Endothelial cell of umbilical vein (primary cell): ENCODE measurements at regions not wholly inside any gene's neighbourhood (a gene's known extent, or its start where the extent isn't known, plus 50 kb on each side); places are given as distances from the start of the nearest gene placed in this dataset.

Experiments used
- BruUV-seq: library from RNA; stranded (reverse); fragments of 400-500 nt; replicated peaks from 2 replicates; lab custom pipeline; 2021; lab: Mats Ljungman, UMichigan
- CTCF ChIA-PET: fragments of 300-600, 350-600 bp; sonication (Branson Sonifier 250); formaldehyde crosslinking; loops from one replicate; lab custom pipeline; 2021; ENCODE audit warnings: antibody characterized with exemption, inconsistent platforms; lab: Charles Lee
- POLR2A ChIA-PET: fragments of 300-600, 350-600 bp; sonication (Branson Sonifier 250); formaldehyde crosslinking; loops from one replicate; lab custom pipeline; 2021; ENCODE audit warnings: antibody characterized with exemption, inconsistent platforms; lab: Charles Lee
- DNase-seq: peaks from one replicate; pipeline ENCODE4 v3.0.0-alpha.2; 2011; ENCODE audit warnings: low read depth, low spot score
- FAIRE-seq: peaks from 2 replicates; lab custom pipeline; 2011; peaks lifted over from hg19 to GRCh38; lab: Jason Lieb, UNC
- H2AFZ ChIP-seq: 2 replicates; pipeline ENCODE4 v1.6.0; 2012; ENCODE audit warnings: low read depth, low read length, control low read depth, inconsistent platforms
- H3K27ac ChIP-seq: 2 replicates; pipeline ENCODE4 v1.5.1; 2011; ENCODE audit warnings: low read depth, mild to moderate bottlenecking, control low read depth, low read length, moderate library complexity; ENCODE audit not compliant: insufficient read depth
- H3K27me3 ChIP-seq, 2 experiments: 2 replicates each; pipeline versions ENCODE4 v1.6.0 to v1.6.1; 2011; ENCODE audit warnings: low read length in 2 of 2, mixed read lengths in 1 of 2; ENCODE audit not compliant: control insufficient read depth in 2 of 2, insufficient read depth in 2 of 2
- H3K36me3 ChIP-seq, 2 experiments: 2 replicates in 1 of 2; 3 replicates in 1 of 2; pipeline ENCODE4 v1.5.1; 2011; ENCODE audit warnings: low read length in 2 of 2, mild to moderate bottlenecking in 1 of 2, moderate library complexity in 1 of 2; ENCODE audit not compliant: control insufficient read depth in 2 of 2, insufficient read depth in 2 of 2; ENCODE audit errors: extremely low read depth in 1 of 2
- H3K4me1 ChIP-seq: 3 replicates; pipeline ENCODE4 v1.5.1; 2011; ENCODE audit warnings: mild to moderate bottlenecking, low read length; ENCODE audit not compliant: control insufficient read depth, insufficient read depth; ENCODE audit errors: extremely low read depth
- H3K4me2 ChIP-seq: 2 replicates; pipeline ENCODE4 v1.6.1; 2011; ENCODE audit warnings: low read length, control low read depth, mixed read lengths; ENCODE audit not compliant: insufficient read depth
- H3K4me3 ChIP-seq, 3 experiments: fragments of 200-600 bp in 1 of 3; sonication (generic), shearing (Covaris generic) in 1 of 3; replicated peaks in 1 of 3; 2 replicates each; pipeline ENCODE4 v1.5.1; 2011 to 2016; ENCODE audit warnings: control low read depth in 3 of 3, low read length in 3 of 3, mild to moderate bottlenecking in 2 of 3, inconsistent platforms in 1 of 3, low read depth in 1 of 3, moderate library complexity in 1 of 3; ENCODE audit not compliant: insufficient read depth in 1 of 3
- H3K79me2 ChIP-seq: 2 replicates; pipeline ENCODE4 v1.6.0; 2012; ENCODE audit warnings: low read length, inconsistent platforms; ENCODE audit not compliant: control insufficient read depth, insufficient read depth
- H3K9ac ChIP-seq: replicated peaks from 2 replicates; pipeline ENCODE3; 2011; ENCODE audit warnings: low read length, control low read depth; ENCODE audit not compliant: insufficient read depth; ENCODE audit errors: extremely low read depth
- H3K9me1 ChIP-seq: replicated peaks from 3 replicates; pipeline ENCODE4 v1.6.0; 2011; ENCODE audit warnings: mild to moderate bottlenecking, low read length; ENCODE audit not compliant: control insufficient read depth, insufficient read depth; ENCODE audit errors: extremely low read depth
- H3K9me3 ChIP-seq: replicated peaks from 2 replicates; pipeline ENCODE4 v1.5.1; 2012; ENCODE audit warnings: low read length, inconsistent platforms; ENCODE audit not compliant: control insufficient read depth, insufficient read depth
- H4K20me1 ChIP-seq: replicated peaks from 2 replicates; pipeline ENCODE3; 2011; ENCODE audit warnings: mild to moderate bottlenecking, low read length; ENCODE audit not compliant: control insufficient read depth, insufficient read depth; ENCODE audit errors: extremely low read depth
- CTCF ChIP-seq, 2 donors: IDR thresholded peaks; 1 replicate in 1 of 2; 2 replicates in 1 of 2; pipeline ENCODE4 v1.5.1; 2011; ENCODE audit warnings: low read length in 2 of 2, mild to moderate bottlenecking in 2 of 2, moderate library complexity in 2 of 2, control low read depth in 1 of 2, inconsistent platforms in 1 of 2, low read depth in 1 of 2; ENCODE audit not compliant: insufficient read depth in 1 of 2; ENCODE audit errors: extremely low read depth in 1 of 2
- EZH2 ChIP-seq: IDR thresholded peaks from 2 replicates; pipeline ENCODE4 v1.6.1; 2012; ENCODE audit warnings: borderline replicate concordance, low read depth, mild to moderate bottlenecking, moderate library complexity, low read length, inconsistent platforms; ENCODE audit not compliant: severe bottlenecking
- FOS ChIP-seq: IDR thresholded peaks from 2 replicates; pipeline ENCODE4 v1.6.1; 2011; ENCODE audit warnings: mild to moderate bottlenecking, low read length, moderate library complexity, borderline replicate concordance; ENCODE audit not compliant: insufficient read depth
- GATA2 ChIP-seq: IDR thresholded peaks from 2 replicates; pipeline ENCODE4 v1.7.0; 2011; ENCODE audit warnings: low read depth, mild to moderate bottlenecking, moderate library complexity, mixed read lengths, low read length; ENCODE audit not compliant: insufficient read length, insufficient read depth
- JUN ChIP-seq: IDR thresholded peaks from 2 replicates; pipeline ENCODE4 v1.6.1; 2011; ENCODE audit warnings: borderline replicate concordance, low read depth; ENCODE audit not compliant: insufficient read length, insufficient read depth
- MYC ChIP-seq: IDR thresholded peaks from one replicate; pipeline ENCODE4 v1.6.1; 2011; ENCODE audit warnings: mild to moderate bottlenecking, low read depth, low read length
- POLR2A ChIP-seq: IDR thresholded peaks from 2 replicates; pipeline ENCODE4 v1.6.1; 2012; ENCODE audit warnings: low read depth, mild to moderate bottlenecking, control low read depth, low read length
- POLR2AphosphoS5 ChIP-seq: IDR thresholded peaks from 2 replicates; pipeline ENCODE4 v1.6.1; 2012; ENCODE audit warnings: low read depth, mild to moderate bottlenecking, control low read depth, low read length, moderate library complexity; ENCODE audit not compliant: insufficient read depth
- dilution Hi-C: fragments of 300-500 bp; cut with MboI; formaldehyde crosslinking; loops from one replicate; pipeline ENCODE4 v1.15.0; 2019; ENCODE audit warnings: low sequenced_read_pairs; ENCODE audit not compliant: extremely low pct_ligation_motif_present
- intact Hi-C: fragments of 100-400 bp; cut with micrococcal nuclease; formaldehyde crosslinking; loops from one replicate; pipeline ENCODE4 v1.10.0; 2022
- TF ChIP-seq, protein P1 (sequence below): IDR thresholded peaks from 2 replicates; pipeline ENCODE4 v1.6.1; 2011; ENCODE audit not compliant: insufficient read depth, insufficient read length

DNA sequence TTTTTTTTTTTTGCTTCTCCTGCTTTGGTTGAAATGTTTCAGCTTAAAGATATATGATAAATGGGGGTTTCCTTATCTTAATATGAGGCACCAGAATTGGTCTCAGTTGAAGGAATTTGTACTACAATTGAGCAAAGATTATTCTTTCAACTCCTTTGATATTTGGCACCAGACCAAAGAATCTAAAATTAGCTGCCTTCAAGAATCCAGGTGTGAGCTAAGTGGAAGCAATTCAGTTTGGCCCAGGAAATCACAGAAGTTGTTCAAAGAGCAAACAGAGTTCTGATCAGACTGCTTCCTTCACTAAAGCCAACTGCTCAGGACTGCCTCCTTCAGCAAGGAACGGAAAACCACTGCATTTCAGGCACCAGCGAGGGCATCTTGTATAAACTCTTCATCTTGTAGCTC lies 68.3 kb upstream of the BCAR3 start:
- H3K4me3 ChIP-seq: no peak overlapping the region
- H3K9me1 ChIP-seq: no peaks in the 10 kb centered on the region
- DNase-seq: peak; percentile 15
- ChIA-PET CTCF (interaction anchor here (1.0 to 2.6 kb wide), 5 partner anchors 15 to 445 kb away, joined by 3 to 7 read pairs (median 4); no protein-coding TSS in a partner anchor), POLR2A (no interaction called here)
- peak; percentile 61 for FAIRE-seq
- no peak overlapping the region for H3K4me2 ChIP-seq
- H3K9me3 ChIP-seq: no peaks in the 10 kb centered on the region
- no peaks in the 10 kb centered on the region for H3K27me3 ChIP-seq
- no peaks in the 10 kb centered on the region for H3K36me3 ChIP-seq
- no peaks in the 10 kb centered on the region for H3K79me2 ChIP-seq
- dilution Hi-C loops (no loop called here), intact Hi-C loops (loop anchor here (5.0 kb wide), 1 partner anchor 123 kb away; no protein-coding TSS in a partner anchor)
- no peak overlapping the region for H2AFZ ChIP-seq
- no peak overlapping the region for H3K9ac ChIP-seq
- H3K4me1 ChIP-seq: peaks cover 15% of the 10 kb centered on the region
- TF ChIP-seq, protein P1, sequence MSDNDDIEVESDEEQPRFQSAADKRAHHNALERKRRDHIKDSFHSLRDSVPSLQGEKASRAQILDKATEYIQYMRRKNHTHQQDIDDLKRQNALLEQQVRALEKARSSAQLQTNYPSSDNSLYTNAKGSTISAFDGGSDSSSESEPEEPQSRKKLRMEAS: no peak
- TF ChIP-seq CTCF (IDR thresholded peaks at IDR 0.05; ENCODE audit: extremely low read depth in 1 of 2, insufficient read depth in 1 of 2, low read depth in 1 of 2, low read length in 2 of 2): peak in 1 of 2 donors; percentile 3
- H4K20me1 ChIP-seq: no peaks in the 10 kb centered on the region
- H3K27ac ChIP-seq: no peak overlapping the region
- BruUV-seq: no TSS peak

GRCh38 chr1:93749487-93749886 lies 67.8 kb upstream of the BCAR3 start:
- H3K4me2 ChIP-seq: no peak overlapping the region
- peaks cover 11% of the 10 kb centered on the region for H3K4me1 ChIP-seq
- BruUV-seq: no TSS peak
- no peak overlapping the region for H3K27ac ChIP-seq
- no peak for FAIRE-seq
- H3K27me3 ChIP-seq: no peaks in the 10 kb centered on the region
- H4K20me1 ChIP-seq: no peaks in the 10 kb centered on the region
- CTCF ChIA-PET: interaction anchor here (2.6 kb wide), 1 partner anchor 120 kb away, joined by 7 read pairs; no protein-coding TSS in a partner anchor
- no peaks in the 10 kb centered on the region for H3K9me3 ChIP-seq
- no peaks in the 10 kb centered on the region for H3K9me1 ChIP-seq
- H3K79me2 ChIP-seq: no peaks in the 10 kb centered on the region
- POLR2A ChIA-PET: no interaction called here
- no peaks in the 10 kb centered on the region for H3K36me3 ChIP-seq
- dilution Hi-C loops: no loop called here
- intact Hi-C loops: no loop called here
- DNase-seq: no peak
- no peak overlapping the region for H3K9ac ChIP-seq
- H3K4me3 ChIP-seq: no peak overlapping the region
- no peak overlapping the region for H2AFZ ChIP-seq
- TF ChIP-seq MYC (no peak), POLR2A (no peak), JUN (no peak), EZH2 (no peak), FOS (no peak), CTCF (IDR thresholded peaks at IDR 0.05; ENCODE audit: extremely low read depth in 1 of 2, insufficient read depth in 1 of 2, low read depth in 1 of 2, low read length in 2 of 2) (no peak), POLR2AphosphoS5 (no peak), GATA2 (no peak)
- TF ChIP-seq, protein P1: no peak
